Lung (tissue), 11 donors: ENCODE measurements at regions not wholly inside any gene's neighbourhood (a gene's known extent, or its start where the extent isn't known, plus 50 kb on each side); places are given as distances from the start of the nearest gene placed in this dataset.
"Not testable (repeated sequence)": the region's sequence is repeated elsewhere in the genome, so short reads cannot be mapped to it uniquely, and the experiment has no call there.

ENCODE experiments used
- ATAC-seq: fragments of 200-7000 bp; cut with Tn5 transposase; one replicate; pipeline ENCODE4 v1.9.1; 2020; ENCODE audit warnings: moderate number of reproducible peaks; ENCODE audit not compliant: insufficient read depth, low FRiP score
- DNase-seq, 3 donors: peaks; one replicate each; pipeline ENCODE4 v3.0.0-alpha.2; 2013 to 2017
- H3K27ac ChIP-seq, 2 donors: one replicate each; pipeline ENCODE4 v1.5.1; 2013; ENCODE audit warnings: mild to moderate bottlenecking in 2 of 2, moderate library complexity in 2 of 2, control low read depth in 1 of 2, inconsistent platforms in 1 of 2, low read depth in 1 of 2, low read length in 1 of 2
- H3K27me3 ChIP-seq, 3 donors: one replicate each; pipeline ENCODE4 v1.5.1; 2013; ENCODE audit warnings: low read length in 2 of 3; ENCODE audit not compliant: control insufficient read depth in 3 of 3, insufficient read depth in 3 of 3
- H3K36me3 ChIP-seq, 4 donors: one replicate each; pipeline ENCODE4 v1.5.1; 2013; ENCODE audit warnings: low read length in 4 of 4, mild to moderate bottlenecking in 1 of 4, moderate library complexity in 1 of 4; ENCODE audit not compliant: control insufficient read depth in 4 of 4, insufficient read depth in 4 of 4
- H3K4me1 ChIP-seq, 5 donors: one replicate each; pipeline ENCODE4 v1.5.1; 2013; ENCODE audit warnings: low read length in 5 of 5, mild to moderate bottlenecking in 2 of 5, moderate library complexity in 1 of 5; ENCODE audit not compliant: control insufficient read depth in 5 of 5, insufficient read depth in 5 of 5
- H3K4me3 ChIP-seq: one replicate; pipeline ENCODE4 v1.5.1; 2013; ENCODE audit warnings: mild to moderate bottlenecking, control low read depth, moderate library complexity
- H3K9ac ChIP-seq, 2 donors: one replicate each; pipeline ENCODE4 v1.5.1; 2013; ENCODE audit warnings: low read length in 2 of 2, control low read depth in 1 of 2; ENCODE audit not compliant: insufficient read depth in 1 of 2
- H3K9me3 ChIP-seq, 4 donors: one replicate each; pipeline ENCODE4 v1.5.1; 2013; ENCODE audit warnings: low read length in 3 of 4, mild to moderate bottlenecking in 1 of 4, moderate library complexity in 1 of 4; ENCODE audit not compliant: control insufficient read depth in 4 of 4, insufficient read depth in 3 of 4
- WGBS, 2 donors: extraction: QIAGEN DNeasy Blood & Tissue Kit; methylation state at CpG; one replicate each; pipeline ENCODE4 v1.1.7; 2013; 5-methylcytosine and 5-hydroxymethylcytosine counted together
- TF ChIP-seq, protein P1 (sequence below): IDR thresholded peaks from 2 replicates; pipeline ENCODE4 v1.5.1; 2012; ENCODE audit warnings: mild to moderate bottlenecking; ENCODE audit errors: control extremely low read depth, extremely low read depth
- donor health status: control.
- donor health status: control.
- donor health status: Bipolar disorder and iron deficiency.
- donor health status: healthy.
- donor health status: DM: yes; HTN: yes; CAD: no.

DNA sequence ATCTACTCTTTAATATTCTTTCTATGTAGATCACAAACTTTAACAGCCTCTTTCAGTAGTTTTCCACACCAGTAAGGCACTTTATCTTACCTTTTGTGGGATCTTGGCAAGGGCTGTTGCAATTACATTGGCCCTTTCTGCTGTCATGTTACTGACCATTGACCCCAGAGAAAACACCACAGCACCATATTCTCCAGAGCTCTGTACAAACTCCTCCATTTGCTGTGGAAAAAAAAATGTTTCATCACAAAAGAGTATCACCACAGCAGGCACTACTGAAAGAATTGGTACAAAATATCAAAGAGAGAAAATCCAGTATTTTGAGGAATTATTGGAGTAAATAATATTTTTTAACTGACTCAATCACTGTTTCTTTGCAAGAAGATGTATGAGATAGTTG, 62.3 kb upstream of the UGT2A3 start:
- H3K36me3 ChIP-seq, H3K27ac ChIP-seq, H3K4me1 ChIP-seq, H3K4me3 ChIP-seq, H3K27me3 ChIP-seq, DNase-seq, ATAC-seq, H3K9me3 ChIP-seq, H3K9ac ChIP-seq: not testable (repeated sequence)

- not testable (repeated sequence) for H3K27me3 ChIP-seq, DNase-seq, H3K9me3 ChIP-seq, H3K36me3 ChIP-seq, ATAC-seq, H3K4me3 ChIP-seq, H3K9ac ChIP-seq, H3K27ac ChIP-seq, H3K4me1 ChIP-seq
- 64 to 75% methylated on average over 3 of the region's 3 CpGs for WGBS, 2 donors
These were observed 66.4 kb upstream of the UGT2A3 start for GRCh38 chr4:69017986-69018385.

- not testable (repeated sequence) for H3K36me3 ChIP-seq, H3K27ac ChIP-seq, H3K9me3 ChIP-seq, H3K4me1 ChIP-seq, H3K27me3 ChIP-seq, H3K9ac ChIP-seq, H3K4me3 ChIP-seq, DNase-seq, ATAC-seq
- 73% methylated on average over 6 of the region's 6 CpGs for WGBS, 2 donors
These were observed 68.2 kb upstream of the UGT2A3 start for GRCh38 chr4:69019538-69020461.

GRCh38 chr4:69020462-69020807, 68.8 kb upstream of the UGT2A3 start:
- ATAC-seq, H3K36me3 ChIP-seq, H3K27me3 ChIP-seq, H3K9ac ChIP-seq, H3K4me3 ChIP-seq, H3K27ac ChIP-seq, DNase-seq, H3K4me1 ChIP-seq, H3K9me3 ChIP-seq: not testable (repeated sequence)
- WGBS, 2 donors, result 19 to 32% methylated on average over 2 of the region's 2 CpGs

DNA sequence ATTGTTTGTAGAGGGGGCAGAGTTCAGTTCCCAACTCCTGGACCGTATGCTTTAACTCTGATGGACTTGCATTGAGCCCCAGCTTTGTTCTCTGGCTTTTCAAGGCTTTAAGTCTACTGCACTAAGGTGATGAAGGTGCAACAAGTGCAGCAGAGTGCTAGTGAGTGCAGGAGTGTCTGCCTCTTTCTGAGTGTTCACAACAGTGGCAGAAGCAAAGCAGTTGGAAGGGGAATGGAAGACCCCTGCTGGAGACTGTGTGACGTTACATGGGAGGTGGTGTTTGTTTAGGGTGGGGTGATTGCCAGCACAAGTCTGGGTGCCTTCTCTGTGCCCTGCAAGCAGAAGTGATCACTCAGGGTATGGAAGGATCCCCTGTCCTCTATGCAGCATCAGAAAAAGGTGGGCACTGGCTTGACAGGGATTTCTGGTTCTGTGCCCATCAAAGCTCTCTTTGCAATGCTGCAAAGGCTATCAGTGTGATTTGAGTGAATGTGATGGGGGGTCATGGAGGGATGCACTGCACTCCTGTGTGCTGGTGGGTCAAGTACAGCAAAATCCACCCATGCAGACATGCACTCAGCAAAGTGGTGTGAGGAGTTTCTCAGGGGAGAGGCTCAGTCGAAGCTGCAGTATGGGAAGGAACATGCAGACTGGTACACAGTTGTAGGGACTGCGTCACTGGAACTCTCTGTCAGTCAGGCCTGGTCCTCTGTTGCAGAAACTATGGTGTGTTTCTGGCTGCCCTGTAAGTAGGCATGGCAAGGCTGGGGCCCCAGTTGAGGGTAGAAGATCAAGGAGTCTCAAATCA, 70.9 kb upstream of the UGT2B7 start:
- 59% methylated on average over 4 of the region's 4 CpGs for WGBS, 2 donors
- Histone ChIP-seq H3K9ac (no peak overlapping the region), H3K27me3 (no peaks in the 10 kb centered on the region), H3K4me1 (no peaks in the 10 kb centered on the region), H3K9me3 (no peaks in the 10 kb centered on the region), H3K4me3 (no peak overlapping the region), H3K36me3 (no peaks in the 10 kb centered on the region), H3K27ac (no peak overlapping the region)
- TF ChIP-seq, protein P1, sequence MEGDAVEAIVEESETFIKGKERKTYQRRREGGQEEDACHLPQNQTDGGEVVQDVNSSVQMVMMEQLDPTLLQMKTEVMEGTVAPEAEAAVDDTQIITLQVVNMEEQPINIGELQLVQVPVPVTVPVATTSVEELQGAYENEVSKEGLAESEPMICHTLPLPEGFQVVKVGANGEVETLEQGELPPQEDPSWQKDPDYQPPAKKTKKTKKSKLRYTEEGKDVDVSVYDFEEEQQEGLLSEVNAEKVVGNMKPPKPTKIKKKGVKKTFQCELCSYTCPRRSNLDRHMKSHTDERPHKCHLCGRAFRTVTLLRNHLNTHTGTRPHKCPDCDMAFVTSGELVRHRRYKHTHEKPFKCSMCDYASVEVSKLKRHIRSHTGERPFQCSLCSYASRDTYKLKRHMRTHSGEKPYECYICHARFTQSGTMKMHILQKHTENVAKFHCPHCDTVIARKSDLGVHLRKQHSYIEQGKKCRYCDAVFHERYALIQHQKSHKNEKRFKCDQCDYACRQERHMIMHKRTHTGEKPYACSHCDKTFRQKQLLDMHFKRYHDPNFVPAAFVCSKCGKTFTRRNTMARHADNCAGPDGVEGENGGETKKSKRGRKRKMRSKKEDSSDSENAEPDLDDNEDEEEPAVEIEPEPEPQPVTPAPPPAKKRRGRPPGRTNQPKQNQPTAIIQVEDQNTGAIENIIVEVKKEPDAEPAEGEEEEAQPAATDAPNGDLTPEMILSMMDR, result no peak
- peak in 1 of 3 donors; percentile 24 for DNase-seq
- no peak for ATAC-seq
